Ectodermal cell (in vitro differentiated cells): ENCODE measurements at regions not wholly inside any gene's neighbourhood (a gene's known extent, or its start where the extent isn't known, plus 50 kb on each side); places are given as distances from the start of the nearest gene placed in this dataset.

Source experiments
- H3K27ac ChIP-seq: 2 replicates; pipeline ENCODE4 v1.7.0; 2013; ENCODE audit warnings: mild to moderate bottlenecking, low read depth, low read length; ENCODE audit not compliant: insufficient read depth, poor library complexity, severe bottlenecking
- H3K27me3 ChIP-seq: 2 replicates; pipeline ENCODE4 v1.7.0; 2013; ENCODE audit warnings: mild to moderate bottlenecking, low read length; ENCODE audit not compliant: insufficient read depth, control insufficient read depth, poor library complexity, severe bottlenecking
- H3K36me3 ChIP-seq: one replicate; pipeline ENCODE4 v1.7.0; 2013; ENCODE audit warnings: low read length; ENCODE audit not compliant: control insufficient read depth, insufficient read depth
- H3K4me1 ChIP-seq: one replicate; pipeline ENCODE4 v1.7.0; 2013; ENCODE audit warnings: low read length; ENCODE audit not compliant: control insufficient read depth, insufficient read depth
- H3K4me3 ChIP-seq: 2 replicates; pipeline ENCODE4 v1.7.0; 2013; ENCODE audit warnings: low read depth, low read length, control low read depth; ENCODE audit not compliant: insufficient read depth
- H3K9me3 ChIP-seq: 2 replicates; pipeline ENCODE4 v1.7.0; 2013; ENCODE audit warnings: mild to moderate bottlenecking, low read length, moderate library complexity; ENCODE audit not compliant: control insufficient read depth
- WGBS, 2 experiments: methylation state at CpG; one replicate each; pipeline ENCODE4 v1.1.7; 2013; ENCODE audit warnings: missing lambda C conversion rate in 2 of 2; 5-methylcytosine and 5-hydroxymethylcytosine counted together

GRCh38 chr15:47917881-47918280 lies 200.6 kb downstream of the SEMA6D start:
- WGBS, 2 experiments = 89 to 92% methylated on average over 1 of the region's 1 CpG
- Histone ChIP-seq H3K27ac (no peak overlapping the region), H3K4me1 (no peaks in the 10 kb centered on the region), H3K36me3 (no peaks in the 10 kb centered on the region), H3K27me3 (no peaks in the 10 kb centered on the region), H3K9me3 (no peaks in the 10 kb centered on the region), H3K4me3 (no peak overlapping the region)

- Histone ChIP-seq H3K36me3 (no peaks in the 10 kb centered on the region), H3K27ac (no peak overlapping the region), H3K9me3 (no peaks in the 10 kb centered on the region), H3K4me1 (no peaks in the 10 kb centered on the region), H3K27me3 (no peaks in the 10 kb centered on the region), H3K4me3 (no peak overlapping the region)
- 94 to 96% methylated on average over 2 of the region's 3 CpGs for WGBS, 2 experiments
Measured at GRCh38 chr15:47918877-47919276, 201.6 kb downstream of the SEMA6D start.

- no peak overlapping the region for H3K27ac ChIP-seq
- no peak overlapping the region for H3K4me3 ChIP-seq
- H3K4me1 ChIP-seq = no peaks in the 10 kb centered on the region
- H3K9me3 ChIP-seq = no peaks in the 10 kb centered on the region
- no peaks in the 10 kb centered on the region for H3K27me3 ChIP-seq
- no peaks in the 10 kb centered on the region for H3K36me3 ChIP-seq
- 75 to 96% methylated on average over 1 to 4 of the region's 4 CpGs for WGBS, 2 experiments
Measured at GRCh38 chr15:47924381-47924780, 196.4 kb upstream of the SLC24A5 start.

- WGBS, 2 experiments = 79 to 81% methylated on average over 6 of the region's 6 CpGs
Measured at GRCh38 chr15:47929138-47929803, 191.5 kb upstream of the SLC24A5 start.

GRCh38 chr15:47932261-47932660 lies 188.5 kb upstream of the SLC24A5 start:
- no peak overlapping the region for H3K4me3 ChIP-seq
- no peaks in the 10 kb centered on the region for H3K27me3 ChIP-seq
- no peaks in the 10 kb centered on the region for H3K4me1 ChIP-seq
- H3K36me3 ChIP-seq = no peaks in the 10 kb centered on the region
- WGBS, 2 experiments = 90 to 95% methylated on average over 3 of the region's 3 CpGs
- H3K9me3 ChIP-seq = no peaks in the 10 kb centered on the region
- H3K27ac ChIP-seq = no peak overlapping the region

More at GRCh38 chr15:47929138-47929803, 191.5 kb upstream of the SLC24A5 start:
- H3K27ac ChIP-seq = no peak overlapping the region
- H3K27me3 ChIP-seq = no peaks in the 10 kb centered on the region
- H3K4me1 ChIP-seq = no peaks in the 10 kb centered on the region
- H3K4me3 ChIP-seq = no peak overlapping the region
- H3K36me3 ChIP-seq = no peaks in the 10 kb centered on the region
- no peaks in the 10 kb centered on the region for H3K9me3 ChIP-seq

GRCh38 chr15:47932951-47933641 lies 187.7 kb upstream of the SLC24A5 start:
- H3K4me1 ChIP-seq = no peaks in the 10 kb centered on the region
- 91 to 93% methylated on average over 6 of the region's 6 CpGs for WGBS, 2 experiments
- no peaks in the 10 kb centered on the region for H3K27me3 ChIP-seq
- H3K36me3 ChIP-seq = no peaks in the 10 kb centered on the region
- H3K9me3 ChIP-seq = no peaks in the 10 kb centered on the region
- H3K4me3 ChIP-seq = no peak overlapping the region
- no peak overlapping the region for H3K27ac ChIP-seq

GRCh38 chr15:47933865-47934264 lies 186.9 kb upstream of the SLC24A5 start:
- WGBS, 2 experiments = 89 to 93% methylated on average over 3 of the region's 3 CpGs
- Histone ChIP-seq H3K4me1 (no peaks in the 10 kb centered on the region), H3K4me3 (no peak overlapping the region), H3K9me3 (no peaks in the 10 kb centered on the region), H3K36me3 (no peaks in the 10 kb centered on the region), H3K27ac (no peak overlapping the region), H3K27me3 (no peaks in the 10 kb centered on the region)

GRCh38 chr15:47934342-47934741 lies 186.4 kb upstream of the SLC24A5 start:
- Histone ChIP-seq H3K4me3 (no peak overlapping the region), H3K27ac (no peak overlapping the region), H3K36me3 (no peaks in the 10 kb centered on the region), H3K9me3 (no peaks in the 10 kb centered on the region), H3K27me3 (no peaks in the 10 kb centered on the region), H3K4me1 (no peaks in the 10 kb centered on the region)

GRCh38 chr15:47937834-47938233 lies 183.0 kb upstream of the SLC24A5 start:
- Histone ChIP-seq H3K27ac (no peak overlapping the region), H3K27me3 (no peaks in the 10 kb centered on the region), H3K9me3 (no peaks in the 10 kb centered on the region), H3K4me1 (no peaks in the 10 kb centered on the region), H3K4me3 (no peak overlapping the region), H3K36me3 (no peaks in the 10 kb centered on the region)

- H3K36me3 ChIP-seq = no peaks in the 10 kb centered on the region
- H3K4me3 ChIP-seq = no peak overlapping the region
- 90 to 99% methylated on average over 4 to 5 of the region's 5 CpGs for WGBS, 2 experiments
- no peak overlapping the region for H3K27ac ChIP-seq
- H3K27me3 ChIP-seq = no peaks in the 10 kb centered on the region
- H3K9me3 ChIP-seq = no peaks in the 10 kb centered on the region
- no peaks in the 10 kb centered on the region for H3K4me1 ChIP-seq
Measured at GRCh38 chr15:47944637-47945288, 176.0 kb upstream of the SLC24A5 start.
